UCSD-AML1 (cell line): ENCODE measurements at regions not wholly inside any gene's neighbourhood (a gene's known extent, or its start where the extent isn't known, plus 50 kb on each side); places are given as distances from the start of the nearest gene placed in this dataset.
"Not testable (repeated sequence)": the region's sequence is repeated elsewhere in the genome, so short reads cannot be mapped to it uniquely, and the experiment has no call there.

Experiments used
- DNase-seq: peaks from one replicate; lab custom pipeline; 2025; ENCODE audit not compliant: unreplicated experiment; lab: John Stamatoyannopoulos, UW

DNA sequence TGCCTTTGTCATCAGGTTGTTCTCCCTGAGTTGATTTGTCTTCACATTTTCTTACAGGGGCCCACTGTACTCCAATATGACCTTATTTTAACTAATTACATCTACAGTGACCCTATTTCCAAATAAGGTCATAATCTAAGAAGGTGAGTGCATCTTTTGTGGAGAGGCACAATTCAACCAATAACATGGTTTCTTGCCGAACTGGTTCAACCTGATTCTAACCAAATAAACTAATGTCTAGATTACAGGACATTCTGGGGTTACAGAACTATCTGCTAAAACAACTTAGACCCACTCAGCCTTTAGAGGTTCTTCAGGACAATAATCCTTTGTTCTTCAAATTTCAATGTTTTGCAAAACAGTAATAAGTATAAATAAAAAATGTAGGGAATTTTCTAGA lies 496.5 kb upstream of the SOX11 start:
- no peak for DNase-seq

DNA sequence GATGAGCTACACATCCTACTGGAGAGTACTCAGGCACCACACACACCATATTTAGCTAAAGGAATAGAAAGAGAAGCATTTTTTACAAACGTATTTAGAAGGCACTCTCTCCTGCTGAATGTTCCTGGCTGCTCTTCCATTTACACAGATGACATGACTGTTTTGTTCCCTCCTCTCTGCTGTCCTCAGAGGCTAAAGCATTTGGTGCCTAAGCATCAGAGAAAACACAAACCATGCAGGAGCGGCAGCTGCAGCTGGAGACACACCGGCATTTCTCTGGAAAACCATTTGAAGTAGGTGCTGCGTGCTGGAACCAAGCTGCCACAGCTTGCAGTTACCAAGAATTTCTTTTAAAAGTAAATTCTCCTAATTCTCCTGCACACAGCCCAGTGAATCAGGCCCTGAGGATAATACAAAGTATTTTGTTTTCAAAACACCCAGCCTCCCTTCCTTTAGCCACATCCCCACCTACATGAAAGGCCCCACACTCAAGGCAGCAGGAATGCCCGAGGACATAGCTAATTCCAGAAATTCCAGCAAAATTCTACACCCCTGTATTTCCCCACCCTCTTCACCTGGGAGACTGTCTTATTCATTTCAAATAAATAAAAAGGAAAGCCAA lies 488.9 kb upstream of the SOX11 start:
- DNase-seq: no peak

DNA sequence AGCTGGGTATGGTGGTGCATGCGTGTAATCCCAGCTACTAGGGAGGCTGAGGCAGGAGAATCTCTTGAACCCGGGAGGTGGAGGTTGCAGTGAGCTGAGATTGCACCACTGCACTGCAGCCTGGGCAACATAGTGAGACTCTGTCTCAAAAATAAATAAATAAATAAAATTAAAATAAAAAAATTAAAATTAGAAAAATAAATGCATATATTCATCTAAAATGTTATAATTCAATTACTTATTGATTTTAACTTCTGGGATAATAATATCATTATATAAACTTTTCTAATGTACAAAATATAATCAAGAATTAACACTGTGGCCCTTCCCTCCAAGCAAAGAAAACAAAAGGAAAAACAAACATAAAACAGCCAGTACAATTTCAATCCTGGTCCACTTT lies 485.4 kb upstream of the SOX11 start:
- DNase-seq: not testable (repeated sequence)

DNA sequence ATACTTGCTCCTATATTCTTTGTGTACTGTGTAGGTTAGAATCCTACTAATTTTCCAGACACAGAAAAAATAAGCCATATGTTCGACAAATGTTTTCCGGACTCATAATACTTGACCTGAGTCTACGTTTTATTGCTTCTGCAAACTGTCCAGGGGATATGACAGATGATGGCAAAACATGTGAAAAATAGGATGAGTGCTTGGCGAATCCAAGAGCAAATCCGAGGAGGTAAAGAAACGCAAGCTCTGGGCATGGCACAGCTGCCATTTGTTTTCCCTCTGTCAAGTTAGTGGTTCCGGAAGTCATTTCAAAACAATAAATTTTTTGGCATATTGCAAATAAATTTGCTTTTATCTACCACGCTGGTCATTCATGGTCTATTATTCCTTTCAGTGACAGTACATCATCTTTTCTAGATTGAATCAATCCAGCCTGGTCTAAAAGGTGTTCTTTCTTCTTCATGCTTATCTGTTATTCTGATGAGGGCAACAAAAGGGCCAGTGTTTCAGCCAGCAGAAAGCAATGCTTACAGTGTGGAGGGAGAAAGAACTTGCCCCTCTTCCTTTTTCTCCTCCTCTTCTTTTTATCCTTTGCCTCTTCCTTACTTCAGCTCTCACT lies 476.1 kb upstream of the SOX11 start:
- DNase-seq: no peak

DNA sequence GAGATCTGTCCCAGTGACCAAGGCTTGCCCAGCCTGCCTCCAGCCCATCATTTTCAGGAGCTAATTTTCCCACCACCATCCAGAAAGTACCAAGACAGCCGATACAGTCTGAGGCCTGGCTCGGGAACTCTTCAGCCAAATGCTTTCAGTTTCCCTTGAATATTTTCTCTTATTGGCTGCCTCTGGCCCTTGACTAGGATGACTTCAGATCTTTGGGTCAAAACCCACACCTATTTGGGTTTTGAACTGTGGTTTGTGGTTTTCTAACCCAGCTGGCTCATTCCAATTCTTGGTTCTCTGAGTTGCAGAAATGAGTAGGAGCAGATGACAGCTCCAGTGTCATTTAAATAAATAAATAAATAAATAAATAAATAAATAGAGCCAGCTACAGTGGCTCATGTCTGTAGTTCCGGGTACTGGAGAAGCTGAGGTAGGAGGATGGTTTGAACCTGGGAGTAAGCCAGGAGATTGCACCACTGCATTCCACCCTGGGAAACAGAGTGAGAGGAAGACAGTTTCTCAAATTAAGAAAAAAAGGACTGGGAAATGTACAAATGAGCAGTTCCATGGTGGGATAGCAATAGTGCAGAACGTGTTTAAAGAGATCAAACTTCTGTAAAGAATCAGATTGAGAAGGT lies 465.0 kb upstream of the SOX11 start:
- DNase-seq: no peak

DNA sequence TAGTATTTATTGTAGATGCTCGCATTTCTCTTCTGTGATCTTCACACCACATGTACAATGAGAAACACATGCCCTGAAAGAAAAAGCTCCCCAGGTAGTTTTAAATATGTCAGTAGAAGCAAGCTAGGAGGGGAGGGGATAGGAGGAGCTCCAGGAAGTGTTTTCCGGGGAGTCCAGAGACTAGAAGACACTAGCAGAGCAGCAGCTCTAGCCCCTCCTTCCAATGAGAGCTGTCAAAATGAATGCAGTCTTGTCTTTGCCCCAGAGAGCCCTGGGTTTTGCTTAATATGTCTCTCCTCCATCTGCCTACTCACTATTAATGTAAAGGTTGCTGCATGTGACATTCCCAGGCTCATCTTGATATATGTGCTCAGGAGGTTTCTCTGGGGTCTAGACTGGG lies 462.6 kb upstream of the SOX11 start:
- DNase-seq: no peak

DNA sequence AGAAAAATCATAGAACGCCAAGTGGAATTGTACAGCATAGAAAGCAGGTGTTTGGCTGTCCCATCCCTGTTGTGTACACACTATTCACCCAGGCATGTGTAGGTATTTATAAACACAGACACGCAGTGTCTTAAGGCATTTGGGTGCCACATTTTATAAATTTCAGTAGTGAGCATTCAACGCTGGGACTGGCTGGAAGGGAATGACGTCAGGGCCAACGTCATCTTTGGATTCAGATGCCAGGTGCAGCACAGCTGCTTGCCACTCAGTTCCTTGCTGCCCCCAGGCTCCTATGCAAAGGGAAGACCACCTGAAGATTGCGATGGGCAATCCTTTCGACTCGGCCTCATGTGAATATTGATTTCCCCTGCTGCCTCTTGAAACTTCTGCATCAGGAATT lies 461.7 kb upstream of the SOX11 start:
- DNase-seq: no peak

DNA sequence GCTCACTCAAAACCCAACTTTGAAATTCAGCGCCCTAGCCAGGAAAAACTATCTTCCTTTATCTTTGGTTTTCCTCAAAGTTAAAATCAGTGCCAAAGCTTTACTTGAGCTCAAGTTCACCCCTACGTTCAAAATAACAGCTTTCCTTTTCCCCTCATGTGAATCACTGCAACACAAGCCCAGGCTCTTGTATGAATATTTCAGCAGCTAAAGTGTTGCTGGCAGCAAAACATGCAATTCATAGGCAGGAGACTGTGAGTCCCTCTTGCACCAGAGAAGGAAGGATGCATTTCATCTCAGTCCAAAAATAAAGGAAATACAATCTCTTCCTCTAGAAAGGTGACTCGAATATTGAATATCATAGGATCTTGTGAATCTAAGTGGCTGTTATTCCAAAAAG lies 461.3 kb upstream of the SOX11 start:
- DNase-seq: no peak

DNA sequence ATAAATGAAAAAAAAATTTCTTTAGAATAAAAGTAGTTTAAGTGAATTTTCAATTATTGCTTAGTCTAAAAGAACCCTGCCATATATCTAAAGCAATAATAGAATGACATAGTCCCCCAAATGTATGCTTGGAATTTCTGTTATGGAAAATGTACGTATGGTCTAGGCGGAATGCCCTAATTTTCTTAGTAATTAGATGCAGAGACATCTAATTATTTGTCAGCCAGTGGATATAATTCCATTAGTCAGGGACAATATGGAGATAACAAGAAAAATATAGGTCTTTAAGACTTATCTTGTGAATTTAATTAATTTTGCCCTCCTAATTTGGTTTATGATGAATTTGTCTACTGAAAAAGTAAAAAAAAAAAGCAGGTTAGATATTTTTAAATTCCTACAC lies 460.9 kb upstream of the SOX11 start:
- DNase-seq: no peak

DNA sequence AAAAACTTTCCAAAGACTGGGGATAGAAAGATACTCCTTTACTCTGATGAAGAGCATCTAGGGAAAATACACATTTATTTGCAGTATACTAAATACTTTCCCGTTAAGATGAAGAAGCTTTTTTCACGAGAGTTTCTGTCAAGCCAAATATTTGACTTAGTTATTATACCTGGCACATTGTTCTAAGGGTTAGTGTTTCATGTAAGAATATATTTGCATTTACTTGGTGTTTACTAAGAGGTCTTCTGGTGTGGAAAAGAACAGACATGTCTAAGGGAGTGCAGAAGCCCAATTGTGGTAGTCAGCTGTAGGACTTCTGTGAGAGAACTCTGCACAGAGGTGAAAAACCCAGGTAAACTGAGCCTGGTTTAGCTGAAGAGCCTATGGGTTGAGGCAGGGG lies 457.6 kb upstream of the SOX11 start:
- no peak for DNase-seq

DNA sequence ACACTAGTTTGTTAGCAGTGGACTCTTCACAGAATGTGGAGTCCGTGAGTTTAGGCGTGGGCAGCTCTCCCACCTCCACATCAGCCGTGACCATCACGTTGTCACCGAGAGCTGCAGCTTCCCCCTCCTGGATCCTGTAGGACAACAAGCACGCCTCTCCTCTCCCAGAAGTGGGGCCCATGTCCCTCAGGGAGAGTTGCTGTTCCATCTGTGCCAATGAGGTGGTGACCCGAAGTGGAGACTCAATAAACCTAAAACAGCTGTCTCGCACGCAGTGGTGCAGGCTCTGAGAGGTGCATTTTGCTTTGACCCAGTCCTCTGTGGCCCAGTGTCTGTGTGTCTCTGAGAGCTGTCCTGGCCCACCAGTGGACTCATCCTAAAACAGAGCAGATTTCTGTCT lies 456.5 kb upstream of the SOX11 start:
- no peak for DNase-seq

DNA sequence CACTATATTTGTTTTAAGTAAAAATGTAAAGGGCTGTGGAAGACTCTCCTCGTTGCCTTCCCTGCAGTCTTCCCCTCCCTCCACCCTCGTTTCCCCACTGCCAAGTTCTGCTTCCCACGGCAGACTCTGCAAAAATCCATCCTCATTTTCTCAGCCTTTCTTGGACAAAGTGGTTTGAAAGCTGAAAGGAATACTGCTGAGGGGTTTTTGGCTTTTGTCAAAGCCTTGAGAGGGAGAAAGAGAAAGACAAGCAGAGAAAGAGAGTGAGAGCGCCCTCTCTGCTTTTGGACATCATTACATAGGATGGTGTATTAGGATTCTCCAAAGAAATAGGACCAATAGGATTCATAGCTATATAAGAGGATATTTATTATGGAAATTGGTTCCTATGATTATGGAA lies 455.9 kb upstream of the SOX11 start:
- DNase-seq: no peak

DNA sequence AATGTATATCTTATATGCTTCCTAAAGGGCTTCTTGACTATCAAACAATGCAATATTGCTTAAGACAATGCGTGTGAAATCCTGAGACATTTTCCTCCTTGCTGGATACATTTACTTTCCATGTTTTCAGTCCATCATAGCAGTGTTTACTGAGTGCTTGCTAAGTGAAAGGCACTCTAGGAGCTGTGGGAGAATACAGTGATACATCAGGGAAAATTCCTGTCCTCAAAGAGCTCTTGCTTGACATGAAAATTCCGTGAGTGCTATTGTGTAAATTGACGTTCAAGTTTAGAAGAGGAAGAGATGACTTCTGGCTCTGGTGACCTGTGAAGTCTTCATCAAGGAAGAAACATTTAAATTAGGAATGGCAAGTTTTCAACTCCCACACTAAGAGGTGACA lies 449.4 kb upstream of the SOX11 start:
- DNase-seq: no peak

DNA sequence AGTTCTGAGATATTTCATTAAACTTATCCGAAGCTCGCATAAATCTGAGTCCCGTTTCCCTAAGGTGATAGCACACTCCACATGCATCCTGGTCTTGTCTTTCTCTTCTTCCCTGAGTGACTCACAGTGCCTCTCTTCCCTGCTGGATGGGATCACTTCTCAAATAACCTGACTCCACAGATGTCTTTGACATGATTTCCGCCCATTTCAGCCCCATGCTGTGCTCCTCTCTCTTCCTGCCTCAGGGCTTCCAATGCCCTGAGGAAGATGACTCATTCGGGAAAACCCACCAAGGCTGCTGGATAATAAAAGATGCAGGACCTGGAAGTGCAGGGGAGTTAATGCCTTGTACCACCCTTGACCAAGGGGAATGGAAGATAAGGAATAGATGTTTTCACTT lies 441.7 kb upstream of the SOX11 start:
- DNase-seq: no peak

DNA sequence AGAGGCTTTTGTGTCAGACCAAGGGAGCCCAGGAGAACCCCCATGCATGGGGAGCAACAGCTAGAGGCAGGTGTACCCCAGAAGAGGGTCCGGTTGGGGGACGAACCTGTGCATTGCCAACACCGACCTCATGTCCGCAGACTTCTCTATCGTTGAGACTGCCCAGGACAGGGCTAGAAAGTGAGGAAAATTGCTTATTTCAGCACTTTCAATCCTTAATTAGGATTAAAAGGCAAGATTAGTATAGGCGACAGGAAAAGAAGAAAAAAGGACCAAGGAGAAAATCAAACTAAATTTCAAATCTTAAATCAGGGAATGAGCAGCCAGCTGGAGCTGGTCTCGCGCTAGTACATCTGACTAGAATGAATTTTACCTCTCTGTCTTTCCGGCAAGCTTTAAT lies 438.9 kb upstream of the SOX11 start:
- no peak for DNase-seq

DNA sequence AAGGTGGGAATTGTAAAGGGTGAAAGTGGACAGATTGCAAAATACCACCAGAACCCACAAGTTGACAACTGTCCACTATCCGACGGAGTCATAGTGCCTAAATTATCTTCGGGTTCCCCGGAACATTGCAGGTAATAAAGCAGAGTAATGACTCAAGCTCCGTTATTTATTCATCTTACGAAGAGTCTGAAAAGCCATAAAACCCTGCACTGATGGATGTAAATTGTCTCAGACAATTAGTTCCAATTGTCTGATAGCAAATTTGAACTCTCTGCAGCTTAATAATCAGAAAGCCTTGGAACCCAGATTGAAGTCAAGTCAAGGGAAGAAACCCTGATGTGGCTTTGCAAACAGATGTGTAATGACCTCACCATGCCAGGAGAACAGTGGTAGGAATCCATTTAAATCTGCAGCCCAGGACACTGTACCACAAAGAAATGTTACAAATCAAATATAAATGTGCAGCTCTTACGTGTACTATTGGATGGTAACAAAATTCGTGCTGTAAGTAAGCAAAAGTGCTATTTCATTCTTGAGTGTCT lies 437.3 kb upstream of the SOX11 start:
- DNase-seq: no peak

DNA sequence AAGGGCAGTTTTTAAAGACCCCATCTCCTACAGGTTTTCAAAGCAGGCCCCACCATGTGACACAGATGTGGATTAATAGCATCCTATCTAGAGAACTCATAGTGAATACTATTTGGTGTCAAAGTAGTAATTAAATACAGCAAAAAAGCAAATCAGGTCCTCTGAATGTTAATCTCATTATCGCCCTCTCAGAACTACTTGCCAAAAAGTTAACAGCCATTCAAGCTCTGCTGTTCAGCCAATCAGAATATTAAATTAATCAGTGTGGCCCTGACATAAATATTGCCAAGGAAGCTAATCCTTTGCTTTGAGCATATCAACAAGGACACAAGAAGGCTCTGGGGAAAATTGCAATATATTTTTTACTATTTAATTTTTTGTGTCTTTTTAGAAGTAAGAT lies 428.9 kb upstream of the SOX11 start:
- no peak for DNase-seq

DNA sequence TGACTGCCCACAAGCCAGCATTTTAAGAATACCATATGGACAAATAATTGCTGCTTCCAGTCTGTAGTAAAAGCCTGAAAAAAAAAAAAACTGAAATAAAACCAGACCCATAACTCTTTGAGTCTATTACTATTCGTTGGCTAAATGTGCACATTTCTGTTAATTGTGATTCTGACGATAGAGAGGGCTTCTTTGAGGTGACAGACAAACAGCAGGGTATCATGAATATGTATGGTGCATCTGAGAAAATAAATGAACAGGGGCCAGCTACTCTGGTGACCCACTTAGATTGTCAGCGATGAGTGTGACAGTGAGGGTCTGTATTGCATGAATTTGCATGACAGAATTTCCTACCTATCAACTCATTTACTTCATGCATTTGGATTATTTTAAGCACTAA lies 427.8 kb upstream of the SOX11 start:
- no peak for DNase-seq

DNA sequence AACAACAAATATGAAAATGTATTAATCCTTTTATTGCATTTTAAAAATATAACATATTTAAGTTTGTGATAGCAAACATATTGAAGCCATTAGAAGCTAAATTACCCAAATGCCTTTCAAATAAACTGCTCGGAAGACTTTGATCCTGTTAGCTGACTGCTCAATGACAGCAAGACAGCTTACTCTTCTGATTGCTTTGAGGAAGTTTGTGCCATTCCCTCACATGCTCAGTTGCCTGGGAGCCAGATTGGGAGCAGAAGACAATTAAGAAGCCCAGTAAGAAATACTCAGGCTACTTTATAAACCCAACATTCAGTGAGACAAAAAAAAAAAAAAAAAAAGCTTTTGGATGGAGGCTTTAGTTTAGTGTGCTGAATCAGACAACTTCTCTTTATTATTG lies 407.1 kb upstream of the SOX11 start:
- DNase-seq: no peak

DNA sequence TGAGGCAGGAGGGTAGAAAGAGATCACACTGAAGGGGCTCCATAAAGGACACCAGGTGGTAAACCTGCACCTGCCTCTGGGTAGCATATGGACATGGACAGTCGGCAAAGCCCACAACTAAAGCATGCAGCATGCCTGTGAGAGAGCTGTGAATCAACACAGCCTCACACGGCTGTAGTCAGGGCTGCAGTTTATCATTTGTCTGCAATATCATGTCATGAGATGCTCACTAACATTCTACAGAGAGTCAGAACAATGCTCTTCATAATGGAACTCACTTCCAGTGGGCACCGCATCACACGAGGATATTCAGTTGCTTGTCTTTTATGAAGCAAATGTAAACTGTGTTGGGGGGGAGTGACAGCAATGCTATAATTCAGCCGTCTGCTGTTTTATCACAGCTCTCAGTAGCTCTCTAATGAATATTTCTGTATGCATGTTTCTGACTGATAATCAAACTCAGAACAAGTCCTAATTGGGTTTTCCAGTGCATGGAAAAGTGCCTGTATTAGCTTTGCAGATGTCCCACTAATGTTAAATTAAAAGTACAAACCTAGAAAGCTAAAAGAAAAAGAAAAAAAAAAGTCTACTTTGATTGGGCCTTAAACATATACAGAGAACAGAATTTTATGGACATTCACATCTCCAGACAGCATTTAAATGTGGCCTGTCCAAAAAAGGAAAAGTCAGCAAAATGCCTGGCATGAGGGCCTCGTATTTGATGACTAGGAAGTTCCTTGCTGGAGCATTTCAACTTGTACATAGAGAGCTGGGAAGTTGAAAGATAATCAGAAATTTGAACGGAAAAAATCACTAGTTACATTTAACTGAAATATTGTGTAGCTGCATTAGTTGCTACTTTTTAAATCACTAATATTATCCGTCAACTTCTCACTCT lies 406.1 kb upstream of the SOX11 start:
- DNase-seq: no peak

DNA sequence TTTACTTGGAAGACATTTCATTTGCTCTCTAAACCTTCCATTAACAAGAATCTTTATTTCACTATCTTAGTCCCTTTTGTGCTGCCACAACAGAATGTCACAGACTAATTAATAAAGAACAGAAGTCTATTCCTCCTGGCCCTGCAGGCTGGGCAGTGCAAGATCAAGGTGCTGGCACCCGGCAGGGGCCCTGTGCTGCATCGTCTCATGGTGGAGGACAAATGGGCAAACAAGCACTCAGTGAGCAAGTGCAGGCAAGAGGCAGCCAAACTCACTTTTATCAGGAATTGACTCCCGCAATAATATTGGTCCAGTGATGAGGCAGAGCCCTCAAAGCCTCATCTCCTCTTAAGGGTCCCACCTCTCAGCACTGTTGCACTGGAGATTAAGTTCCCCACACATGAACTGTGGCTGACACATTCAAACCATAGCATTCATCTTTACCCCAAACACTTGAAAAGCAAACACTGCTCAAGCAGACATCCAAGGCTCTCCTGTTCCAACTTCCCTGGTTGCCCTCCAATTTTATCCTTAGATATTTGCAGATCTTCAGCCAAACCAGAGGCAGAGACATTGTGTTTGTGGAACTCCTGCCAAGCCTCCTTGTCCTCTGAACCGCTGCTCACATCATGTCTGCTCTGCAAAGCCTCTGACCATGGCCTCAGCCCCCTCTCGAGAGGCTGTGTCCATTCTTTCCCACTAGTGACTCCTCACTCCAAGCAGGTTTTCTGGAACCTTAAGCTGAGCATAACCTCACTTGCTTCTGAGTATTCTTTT lies 404.4 kb upstream of the SOX11 start:
- DNase-seq: no peak
